Activated naive CD4-positive, alpha-beta T cell (primary cell): ENCODE measurements at regions not wholly inside any gene's neighbourhood (a gene's known extent, or its start where the extent isn't known, plus 50 kb on each side); places are given as distances from the start of the nearest gene placed in this dataset.
"Not testable (repeated sequence)": the region's sequence is repeated elsewhere in the genome, so short reads cannot be mapped to it uniquely, and the experiment has no call there.

Experiments used
- DNase-seq, 4 experiments: peaks; one replicate each; lab custom pipeline; 2025; lab: John Stamatoyannopoulos, UW

DNA sequence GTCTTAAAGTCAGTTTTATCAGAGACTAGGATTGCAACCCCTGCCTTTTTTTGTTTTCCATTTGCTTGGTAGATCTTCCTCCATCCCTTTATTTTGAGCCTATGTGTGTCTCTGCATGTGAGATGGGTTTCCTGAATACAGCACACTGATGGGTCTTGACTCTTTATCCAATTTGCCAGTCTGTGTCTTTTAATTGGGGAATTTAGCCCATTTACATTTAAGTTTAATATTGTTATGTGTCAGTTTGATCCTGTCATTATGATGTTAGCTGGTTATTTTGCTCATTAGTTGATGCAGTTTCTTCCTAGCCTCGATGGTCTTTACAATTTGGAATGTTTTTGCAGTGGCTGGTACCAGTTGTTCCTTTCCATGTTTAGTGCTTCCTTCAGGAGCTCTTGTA lies 93.3 kb upstream of the GALNT18 start:
- not testable (repeated sequence) for DNase-seq

DNA sequence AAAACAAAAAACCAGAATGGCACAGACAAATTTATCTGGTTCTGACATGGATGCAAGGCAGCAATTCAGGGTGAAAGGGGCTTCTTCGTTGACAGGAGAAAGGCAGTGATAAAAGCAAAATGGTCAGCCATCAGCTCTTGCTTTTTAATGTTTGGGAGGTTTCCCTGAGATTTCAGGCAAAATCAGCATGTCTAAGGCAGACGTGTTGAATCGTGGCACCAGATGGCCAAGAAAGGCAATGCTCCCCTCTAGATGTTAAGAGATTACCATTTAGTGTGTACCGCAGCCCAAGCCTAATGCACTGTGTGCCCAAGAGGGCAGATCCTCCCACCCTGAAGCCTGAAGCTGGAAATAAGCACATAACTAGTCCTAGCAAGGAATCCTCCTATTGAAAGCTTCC lies 88.8 kb upstream of the GALNT18 start:
- DNase-seq = no peak

DNA sequence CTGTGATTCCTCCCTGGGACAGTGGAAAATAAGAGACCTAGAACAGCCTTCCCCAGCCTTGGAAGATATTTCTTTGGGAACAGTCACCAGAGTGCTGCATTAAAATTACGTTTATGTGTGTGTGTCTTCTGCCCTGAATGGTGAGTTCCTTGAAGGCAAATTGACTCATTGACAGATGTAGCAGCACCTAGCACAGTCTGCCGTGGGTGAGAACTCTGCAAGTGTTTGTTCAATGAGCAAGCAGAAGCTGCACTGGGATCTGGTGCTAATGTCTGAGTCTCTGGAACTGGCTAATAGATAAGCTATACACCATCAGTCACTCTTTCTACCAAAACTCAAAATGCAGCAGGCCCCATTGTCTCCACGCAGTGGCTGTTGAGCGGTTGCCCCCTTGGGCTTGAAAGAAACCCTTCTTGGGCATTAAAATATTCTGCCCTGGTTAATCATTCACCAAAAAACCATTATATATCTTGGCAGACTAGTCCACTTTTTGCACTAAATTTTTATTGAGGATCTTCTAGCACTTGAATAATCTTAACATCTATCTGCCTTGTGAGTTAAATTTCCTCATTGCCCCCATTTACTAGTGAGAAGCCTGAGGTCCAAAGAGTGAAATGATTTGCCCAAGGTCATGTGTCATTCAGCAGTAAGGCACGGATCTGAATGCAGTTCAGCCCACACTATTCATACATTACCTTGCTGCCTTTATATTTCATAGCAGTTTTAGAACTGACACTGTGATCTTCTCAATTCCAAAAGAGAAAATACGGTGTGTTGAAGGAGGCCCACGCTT lies 87.8 kb upstream of the GALNT18 start:
- no peak for DNase-seq

DNA sequence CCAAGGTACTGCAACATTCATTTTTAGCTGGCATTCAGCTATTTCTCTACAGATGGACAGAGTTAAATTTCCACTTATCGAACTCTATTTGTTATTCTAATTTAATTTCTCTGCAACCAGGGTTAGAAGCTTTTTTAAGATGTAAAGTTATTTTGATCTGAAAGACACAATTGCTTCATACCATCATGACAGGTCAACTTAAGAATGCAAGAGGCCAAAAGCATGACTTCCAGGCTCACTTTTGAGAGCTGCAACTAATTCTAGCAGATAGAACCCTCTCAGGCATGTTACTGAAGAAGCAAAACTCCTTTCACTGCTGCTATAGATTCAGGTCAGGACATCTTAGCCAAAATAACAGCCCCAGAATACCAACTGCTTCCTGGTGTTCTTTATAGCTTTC lies 86.5 kb upstream of the GALNT18 start:
- DNase-seq = no peak

DNA sequence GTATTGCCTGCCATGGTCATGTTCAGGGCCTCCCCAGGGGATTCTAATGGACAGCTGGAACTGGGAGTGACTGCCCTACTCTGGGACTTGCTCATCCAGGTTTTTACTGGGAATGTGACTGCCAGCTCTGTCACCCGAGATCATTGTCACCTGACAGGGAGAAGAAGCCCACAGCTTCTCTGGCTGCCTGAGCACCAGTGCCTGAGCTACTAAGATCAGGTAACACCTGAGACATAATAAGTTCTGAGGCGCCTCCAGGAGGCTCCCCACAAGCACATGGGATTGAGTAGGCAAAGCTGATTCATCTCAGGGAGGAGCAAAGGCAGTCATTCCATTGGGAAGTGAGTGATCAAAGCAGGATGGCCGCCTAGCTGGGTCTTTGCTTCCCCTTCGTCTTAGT lies 84.2 kb upstream of the GALNT18 start:
- no peak for DNase-seq

DNA sequence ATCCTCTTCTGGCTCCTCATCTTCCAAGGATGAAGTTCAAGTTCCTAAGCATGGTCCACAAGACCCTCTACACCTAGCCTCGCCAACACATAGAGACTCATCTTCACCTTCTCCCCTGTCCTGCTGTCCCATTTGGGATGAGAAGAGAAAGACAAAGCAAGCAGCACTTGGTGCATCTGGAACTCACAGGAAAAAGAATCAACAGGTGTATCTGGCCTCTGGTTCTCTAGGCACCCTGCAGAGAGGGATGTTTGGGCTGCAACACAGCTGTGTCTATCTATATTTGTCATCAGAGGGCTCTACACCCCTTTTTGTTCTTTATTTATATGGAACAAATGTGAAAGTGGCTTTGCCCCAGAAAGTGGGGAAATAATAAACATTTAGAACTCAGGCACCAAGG lies 82.1 kb upstream of the GALNT18 start:
- no peak for DNase-seq

DNA sequence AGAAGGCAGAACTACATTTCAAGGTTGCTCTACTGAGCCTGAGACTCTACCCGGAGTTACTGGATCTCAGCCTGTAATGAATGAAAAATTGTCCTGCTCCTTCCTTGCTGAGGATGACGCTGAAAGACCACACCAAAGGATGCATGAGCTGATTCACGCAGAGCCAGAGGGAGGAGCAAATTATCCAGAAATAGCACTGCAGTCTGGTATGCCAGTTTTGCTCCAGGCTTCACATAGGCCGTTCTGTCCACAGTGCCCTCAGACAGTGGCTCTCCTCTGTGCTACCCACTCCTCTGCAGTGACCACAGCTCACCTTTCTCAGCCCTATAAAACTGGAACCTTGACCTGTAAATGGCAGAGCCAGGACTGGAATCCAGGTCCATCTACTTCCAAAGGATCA lies 79.3 kb upstream of the GALNT18 start:
- no peak for DNase-seq

DNA sequence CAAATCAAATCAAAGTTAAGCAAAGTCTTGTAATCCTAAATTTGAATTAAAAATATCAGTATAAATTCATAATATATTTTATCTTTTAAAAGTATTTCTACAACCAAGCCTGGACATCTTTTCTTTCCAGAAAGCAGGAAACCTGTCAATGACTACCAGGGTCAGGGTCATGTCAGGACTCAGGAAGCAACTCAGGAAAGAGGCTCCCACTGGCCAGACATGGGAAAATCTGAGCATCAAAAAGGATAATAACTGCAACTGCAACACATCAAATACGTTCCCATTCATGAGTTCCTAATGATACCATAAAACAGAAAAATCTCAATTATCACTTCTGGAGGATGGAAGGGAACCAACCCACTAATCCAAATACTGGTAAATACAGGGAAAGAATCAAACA lies 76.0 kb upstream of the GALNT18 start:
- no peak for DNase-seq

DNA sequence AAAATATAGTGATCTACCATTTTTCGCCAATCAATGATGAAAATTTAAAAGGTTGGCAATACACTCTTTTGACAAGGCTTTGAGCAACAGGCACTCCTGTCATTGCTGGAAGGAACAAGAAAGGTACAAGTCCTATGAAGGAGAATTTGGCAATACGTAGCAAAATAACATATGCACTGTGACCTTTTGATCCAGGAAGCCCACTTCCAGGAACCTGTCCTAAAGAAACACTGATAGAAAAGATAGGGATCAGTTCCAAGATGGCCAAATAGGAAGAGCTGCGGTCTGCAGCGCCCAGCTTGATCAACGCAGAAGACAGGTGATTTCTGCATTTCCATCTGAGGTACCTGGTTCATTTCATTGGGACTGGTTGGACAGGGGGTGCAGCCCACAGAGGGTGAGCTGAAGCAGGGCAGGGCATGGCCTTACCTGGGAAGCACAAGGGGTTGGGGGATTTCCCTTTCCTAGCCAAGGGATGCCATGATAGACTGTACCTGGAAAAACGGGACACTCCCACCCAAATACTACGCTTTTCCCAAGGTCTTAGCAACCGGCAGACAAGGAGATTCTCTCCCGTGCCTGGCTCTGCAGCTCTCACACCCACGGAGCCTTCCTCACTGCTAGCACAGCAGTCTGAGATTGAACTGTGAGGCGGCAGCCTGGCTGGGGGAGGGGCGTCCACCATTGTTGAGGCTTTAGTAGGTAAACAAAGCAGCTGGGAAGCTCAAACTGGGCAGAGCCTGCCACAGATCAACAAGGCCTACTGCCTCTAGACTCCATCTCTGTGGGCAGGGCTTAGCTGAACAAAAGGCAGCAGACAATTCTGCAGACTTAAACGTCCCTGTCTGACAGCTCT lies 69.7 kb upstream of the GALNT18 start:
- DNase-seq = no peak

DNA sequence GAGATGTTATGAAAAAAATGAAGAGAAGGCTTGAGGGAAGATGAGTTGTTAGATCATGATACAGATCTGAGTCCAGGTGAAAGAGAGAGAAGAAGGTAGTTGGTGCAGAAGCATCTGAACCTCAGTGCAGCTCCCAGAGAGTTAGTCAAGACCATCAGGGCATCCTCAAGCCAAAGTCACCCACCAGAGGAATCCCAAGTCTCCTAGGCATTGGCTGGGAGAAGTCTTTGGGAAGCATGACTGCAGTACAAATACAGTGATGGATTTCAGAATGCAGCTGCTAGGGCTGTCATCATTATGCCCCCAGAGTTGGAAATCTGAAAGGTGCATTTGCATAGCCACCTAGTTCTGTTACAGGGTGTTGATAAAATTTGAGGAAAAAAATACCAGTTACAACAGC lies 59.7 kb upstream of the GALNT18 start:
- DNase-seq = no peak

DNA sequence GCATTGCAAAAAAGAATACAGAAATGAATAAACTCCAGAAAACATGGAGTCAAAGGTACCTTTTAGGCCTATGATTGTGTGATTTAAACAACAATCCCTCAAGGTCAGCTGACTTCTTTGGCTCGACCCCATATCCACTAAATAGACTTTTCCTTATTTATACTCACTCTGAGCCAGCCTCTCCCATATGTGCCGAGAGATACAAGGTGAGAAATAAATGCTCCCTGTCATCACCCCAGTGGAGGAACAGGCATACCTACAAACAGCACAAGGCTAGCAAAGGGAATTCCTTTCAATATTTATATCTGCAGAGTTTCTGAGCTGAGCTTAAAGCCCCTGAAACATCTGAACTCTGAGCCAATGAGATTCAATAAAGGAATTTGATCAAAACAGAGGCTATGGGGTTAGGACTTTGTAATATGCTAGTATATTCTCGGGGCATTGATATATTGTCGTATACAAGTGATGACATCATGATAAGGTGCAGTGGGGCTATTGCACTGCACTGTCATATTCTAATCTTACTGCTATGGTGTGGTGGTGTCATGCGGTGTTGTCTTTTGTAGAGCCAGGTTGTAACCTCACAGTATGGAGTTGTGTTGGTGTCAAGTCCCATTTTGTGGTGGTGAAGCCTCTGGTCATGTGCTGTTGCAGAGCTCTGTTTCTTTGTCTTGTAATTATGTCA lies 56.0 kb upstream of the GALNT18 start:
- DNase-seq = no peak

DNA sequence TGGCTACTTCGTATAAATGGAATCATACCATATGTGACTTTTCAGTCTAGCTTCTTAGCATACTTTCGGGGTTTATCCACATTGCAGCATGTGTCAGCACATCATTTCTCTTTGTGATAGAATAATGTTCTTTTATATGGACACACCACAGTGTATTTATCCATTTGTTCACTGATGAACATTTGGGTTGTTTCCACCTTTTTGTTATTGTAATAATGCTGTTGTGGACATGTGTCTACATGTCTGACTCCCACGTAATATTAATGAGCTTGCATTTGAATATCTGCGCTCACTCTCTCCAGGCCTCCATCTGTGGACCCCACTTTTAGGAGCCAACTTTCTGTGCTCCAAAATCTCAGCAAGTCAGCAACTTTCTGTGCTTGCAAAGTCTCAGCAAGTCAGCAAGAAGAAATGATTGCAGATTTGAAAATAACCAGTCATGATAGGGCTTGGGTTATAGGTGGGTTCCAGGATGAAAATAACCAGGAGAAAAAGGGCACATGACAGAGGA lies 53.9 kb upstream of the GALNT18 start:
- no peak for DNase-seq

DNA sequence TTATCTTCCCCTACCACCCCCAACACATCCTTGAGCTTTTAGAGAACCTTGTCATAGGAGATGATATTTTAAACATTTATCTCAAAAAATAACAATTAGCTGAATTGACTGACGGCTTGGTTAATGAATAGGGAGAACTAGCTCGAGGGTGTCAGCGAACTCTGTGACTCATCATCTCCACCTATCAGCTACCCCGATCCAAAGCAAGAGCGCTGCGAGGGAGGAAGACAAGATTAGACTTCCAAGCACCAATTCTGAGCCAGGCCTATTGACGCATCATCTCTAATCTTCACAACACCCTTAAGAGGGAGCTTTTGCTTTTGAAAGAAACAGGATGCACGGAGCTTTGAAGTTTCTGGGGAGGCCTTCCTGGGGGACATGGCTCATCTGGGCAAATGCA lies 51.0 kb upstream of the GALNT18 start:
- no peak for DNase-seq

DNA sequence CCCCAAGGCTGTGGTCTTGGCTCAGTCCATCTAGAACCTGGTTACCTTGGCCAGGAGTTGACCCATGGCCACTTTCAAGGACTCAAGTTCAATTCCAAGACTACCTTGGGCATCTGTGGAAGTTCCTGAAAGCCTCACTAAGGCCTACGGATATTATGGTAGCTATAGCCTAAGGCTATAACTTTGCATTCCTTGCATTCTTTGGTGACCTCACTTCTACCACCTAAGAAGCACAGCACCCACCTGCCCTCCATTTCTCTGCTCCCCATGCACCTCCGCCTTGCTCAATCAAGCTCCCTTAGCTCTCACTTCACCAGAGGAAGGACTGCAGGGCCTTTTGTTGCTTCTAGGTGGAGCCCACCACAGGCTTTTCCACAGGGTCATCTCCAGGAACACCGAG lies 50.3 kb upstream of the GALNT18 start:
- DNase-seq = no peak
